ENCODE measurements at regions not wholly inside any gene's neighbourhood (a gene's known extent, or its start where the extent isn't known, plus 50 kb on each side); places are given as distances from the start of the nearest gene placed in this dataset.

DNA sequence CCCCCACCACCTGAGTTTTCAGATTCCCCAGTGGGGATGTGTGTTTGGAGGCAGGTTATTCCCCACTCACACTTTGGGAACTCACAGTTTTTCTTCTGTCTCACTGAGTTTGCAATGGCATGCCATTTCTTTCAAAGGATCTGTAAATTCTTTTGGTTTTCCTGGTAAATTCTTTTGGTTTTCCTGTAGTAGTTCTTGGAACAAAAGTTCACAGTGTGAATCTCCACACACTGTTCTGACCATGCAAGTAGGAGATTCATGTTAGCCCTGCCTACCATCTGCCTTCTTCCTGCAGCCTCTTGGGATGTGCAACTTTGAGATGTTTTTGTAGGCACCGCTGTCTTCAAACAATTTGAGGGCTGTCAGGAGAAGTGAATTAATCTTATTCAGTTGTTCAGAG lies 165.6 kb upstream of the OGFRL1 start:
- Histone ChIP-seq H3K4me3 (ENCODE audit: low read length) (no peak overlapping the region), H2AFZ (ENCODE audit: low read depth, low read length) (no peak overlapping the region), H3K9me3 (ENCODE audit: insufficient read depth, low read length) (no peaks in the 10 kb centered on the region)

DNA sequence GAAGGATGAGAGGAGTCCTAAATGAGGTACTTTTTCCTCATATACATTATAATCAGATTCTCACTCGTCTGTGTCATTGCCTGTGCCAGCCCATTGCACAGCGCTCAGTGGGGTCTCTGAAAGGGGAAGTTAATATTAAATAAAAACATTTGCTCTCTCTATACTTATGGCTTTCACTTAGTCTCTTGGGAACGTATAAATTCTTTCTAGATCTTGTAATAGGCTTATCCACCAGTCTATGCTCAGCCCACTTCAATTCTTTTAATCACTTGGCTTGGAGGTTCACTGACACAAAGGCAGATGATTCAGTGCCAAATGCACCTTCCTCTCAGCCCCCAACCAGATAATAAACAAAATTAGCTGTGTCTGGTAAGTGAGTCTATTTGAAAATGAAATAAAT lies 164.3 kb upstream of the OGFRL1 start:
- Histone ChIP-seq H3K4me2 (ENCODE audit: low read length) (no peak overlapping the region), H4K20me1 (ENCODE audit: insufficient read depth, low read length) (no peaks in the 10 kb centered on the region), H3K79me2 (ENCODE audit: low read length) (no peaks in the 10 kb centered on the region), H3K4me3 (ENCODE audit: low read length) (no peak overlapping the region), H3K9ac (ENCODE audit: low read length) (no peak overlapping the region), H3K27me3 (ENCODE audit: low read depth, low read length) (no peaks in the 10 kb centered on the region), H3K4me1 (ENCODE audit: low read length) (peaks cover 3% of the 10 kb centered on the region; the same call in 1 of the 2 replicates), H2AFZ (ENCODE audit: low read depth, low read length) (no peak overlapping the region), H3K9me3 (ENCODE audit: insufficient read depth, low read length) (no peaks in the 10 kb centered on the region), H3K27ac (ENCODE audit: low read length) (no peak overlapping the region), H3K36me3 (replicated peaks; ENCODE audit: low read depth, low read length) (no peaks in the 10 kb centered on the region)
- TF ChIP-seq, protein P1, sequence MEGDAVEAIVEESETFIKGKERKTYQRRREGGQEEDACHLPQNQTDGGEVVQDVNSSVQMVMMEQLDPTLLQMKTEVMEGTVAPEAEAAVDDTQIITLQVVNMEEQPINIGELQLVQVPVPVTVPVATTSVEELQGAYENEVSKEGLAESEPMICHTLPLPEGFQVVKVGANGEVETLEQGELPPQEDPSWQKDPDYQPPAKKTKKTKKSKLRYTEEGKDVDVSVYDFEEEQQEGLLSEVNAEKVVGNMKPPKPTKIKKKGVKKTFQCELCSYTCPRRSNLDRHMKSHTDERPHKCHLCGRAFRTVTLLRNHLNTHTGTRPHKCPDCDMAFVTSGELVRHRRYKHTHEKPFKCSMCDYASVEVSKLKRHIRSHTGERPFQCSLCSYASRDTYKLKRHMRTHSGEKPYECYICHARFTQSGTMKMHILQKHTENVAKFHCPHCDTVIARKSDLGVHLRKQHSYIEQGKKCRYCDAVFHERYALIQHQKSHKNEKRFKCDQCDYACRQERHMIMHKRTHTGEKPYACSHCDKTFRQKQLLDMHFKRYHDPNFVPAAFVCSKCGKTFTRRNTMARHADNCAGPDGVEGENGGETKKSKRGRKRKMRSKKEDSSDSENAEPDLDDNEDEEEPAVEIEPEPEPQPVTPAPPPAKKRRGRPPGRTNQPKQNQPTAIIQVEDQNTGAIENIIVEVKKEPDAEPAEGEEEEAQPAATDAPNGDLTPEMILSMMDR (IDR thresholded peaks at IDR 0.05; ENCODE audit: low read depth, low read length), result no peak
- no peak for TF ChIP-seq EZH2phosphoT487 (IDR thresholded peaks at IDR 0.05; ENCODE audit: low read depth)

More for the DNA sequence above, 165.6 kb upstream of the OGFRL1 start:
- no peak overlapping the region for H3K4me2 ChIP-seq (ENCODE audit: low read length)
- TF ChIP-seq, protein P1 (IDR thresholded peaks at IDR 0.05; ENCODE audit: low read depth, low read length), result no peak
- no peak for TF ChIP-seq EZH2phosphoT487 (IDR thresholded peaks at IDR 0.05; ENCODE audit: low read depth)
- no peaks in the 10 kb centered on the region for H3K27me3 ChIP-seq (ENCODE audit: low read depth, low read length)
- no peak overlapping the region for H3K9ac ChIP-seq (ENCODE audit: low read length)
- no peaks in the 10 kb centered on the region for H3K36me3 ChIP-seq (replicated peaks; ENCODE audit: low read depth, low read length)
- H3K79me2 ChIP-seq (ENCODE audit: low read length), result no peaks in the 10 kb centered on the region
- peaks cover 3% of the 10 kb centered on the region; the same call in 1 of the 2 replicates for H3K4me1 ChIP-seq (ENCODE audit: low read length)
- no peak overlapping the region for H3K27ac ChIP-seq (ENCODE audit: low read length)
- no peaks in the 10 kb centered on the region for H4K20me1 ChIP-seq (ENCODE audit: insufficient read depth, low read length)

GRCh38 chr6:71125216-71125615 lies 163.4 kb upstream of the OGFRL1 start:
- no peaks in the 10 kb centered on the region for H4K20me1 ChIP-seq (ENCODE audit: insufficient read depth, low read length)
- H2AFZ ChIP-seq (ENCODE audit: low read depth, low read length), result no peak overlapping the region
- H3K4me3 ChIP-seq (ENCODE audit: low read length), result no peak overlapping the region
- H3K27me3 ChIP-seq (ENCODE audit: low read depth, low read length), result no peaks in the 10 kb centered on the region
- no peak overlapping the region for H3K9ac ChIP-seq (ENCODE audit: low read length)
- no peak for TF ChIP-seq EZH2phosphoT487 (IDR thresholded peaks at IDR 0.05; ENCODE audit: low read depth)
- TF ChIP-seq, protein P1 (IDR thresholded peaks at IDR 0.05; ENCODE audit: low read depth, low read length), result no peak
- H3K9me3 ChIP-seq (ENCODE audit: insufficient read depth, low read length), result no peaks in the 10 kb centered on the region
- H3K27ac ChIP-seq (ENCODE audit: low read length), result no peak overlapping the region
- H3K4me2 ChIP-seq (ENCODE audit: low read length), result no peak overlapping the region
- no peaks in the 10 kb centered on the region for H3K36me3 ChIP-seq (replicated peaks; ENCODE audit: low read depth, low read length)
- H3K4me1 ChIP-seq (ENCODE audit: low read length), result peaks cover 3% of the 10 kb centered on the region; the same call in 1 of the 2 replicates
- H3K79me2 ChIP-seq (ENCODE audit: low read length), result no peaks in the 10 kb centered on the region

DNA sequence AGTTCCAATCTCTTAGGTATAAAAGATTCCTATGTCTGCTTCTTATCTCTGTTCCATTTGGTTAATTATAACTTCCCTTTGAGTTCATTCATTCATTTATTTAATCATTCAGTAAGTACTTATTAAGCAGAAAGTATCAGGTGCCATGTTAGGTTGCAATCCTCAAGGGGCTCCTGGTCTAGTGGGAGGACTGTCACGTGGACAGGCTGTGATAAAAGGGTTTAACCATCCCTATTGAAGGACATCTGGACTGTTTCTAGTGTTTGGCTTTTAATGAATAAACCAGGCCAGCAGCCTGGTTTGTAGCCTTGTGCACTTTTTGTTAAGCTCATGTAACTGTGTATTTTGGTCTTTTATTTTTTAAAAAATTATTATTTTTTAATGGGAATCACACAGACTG lies 162.1 kb upstream of the OGFRL1 start:
- Histone ChIP-seq H3K4me2 (ENCODE audit: low read length) (no peak overlapping the region), H3K27ac (ENCODE audit: low read length) (no peak overlapping the region), H3K9ac (ENCODE audit: low read length) (no peak overlapping the region), H4K20me1 (ENCODE audit: insufficient read depth, low read length) (no peaks in the 10 kb centered on the region), H3K9me3 (ENCODE audit: insufficient read depth, low read length) (no peaks in the 10 kb centered on the region), H3K36me3 (replicated peaks; ENCODE audit: low read depth, low read length) (no peaks in the 10 kb centered on the region), H3K4me3 (ENCODE audit: low read length) (no peak overlapping the region), H2AFZ (ENCODE audit: low read depth, low read length) (no peak overlapping the region), H3K4me1 (ENCODE audit: low read length) (peaks cover 3% of the 10 kb centered on the region; the same call in 1 of the 2 replicates), H3K27me3 (ENCODE audit: low read depth, low read length) (no peaks in the 10 kb centered on the region), H3K79me2 (ENCODE audit: low read length) (no peaks in the 10 kb centered on the region)
- TF ChIP-seq EZH2phosphoT487 (IDR thresholded peaks at IDR 0.05; ENCODE audit: low read depth), result no peak
- TF ChIP-seq, protein P1 (IDR thresholded peaks at IDR 0.05; ENCODE audit: low read depth, low read length), result no peak
